PFSK-1 (cell line): ENCODE measurements at regions not wholly inside any gene's neighbourhood (a gene's known extent, or its start where the extent isn't known, plus 50 kb on each side); places are given as distances from the start of the nearest gene placed in this dataset.

Source experiments
- FOXP2 ChIP-seq: optimal IDR thresholded peaks from 2 replicates; pipeline ENCODE3; 2011; ENCODE audit warnings: borderline replicate concordance, control low read depth, inconsistent platforms; ENCODE audit not compliant: insufficient read depth; ENCODE audit errors: extremely low read length, extremely low read depth
- POLR2AphosphoS5 ChIP-seq: IDR thresholded peaks from 2 replicates; pipeline ENCODE4 v1.6.1; 2012; ENCODE audit warnings: low read depth, mild to moderate bottlenecking, control low read depth, low read length, moderate library complexity
- SIN3A ChIP-seq: IDR thresholded peaks from 2 replicates; pipeline ENCODE4 v1.6.1; 2012; ENCODE audit warnings: mild to moderate bottlenecking, low read length, moderate library complexity, borderline replicate concordance; ENCODE audit not compliant: insufficient read depth
- TAF1 ChIP-seq: IDR thresholded peaks from 2 replicates; pipeline ENCODE4 v1.6.1; 2012; ENCODE audit warnings: low read length, control low read depth, borderline replicate concordance; ENCODE audit not compliant: insufficient read depth
- TF ChIP-seq, protein P1 (sequence below), 2 experiments: IDR thresholded peaks; 2 replicates each; pipeline versions ENCODE4 v1.6.1 to v1.8.0; 2011 to 2012; ENCODE audit warnings: low read depth in 2 of 2, low read length in 2 of 2, control low read depth in 1 of 2, inconsistent platforms in 1 of 2, mild to moderate bottlenecking in 1 of 2, moderate library complexity in 1 of 2; ENCODE audit not compliant: insufficient read depth in 1 of 2

DNA sequence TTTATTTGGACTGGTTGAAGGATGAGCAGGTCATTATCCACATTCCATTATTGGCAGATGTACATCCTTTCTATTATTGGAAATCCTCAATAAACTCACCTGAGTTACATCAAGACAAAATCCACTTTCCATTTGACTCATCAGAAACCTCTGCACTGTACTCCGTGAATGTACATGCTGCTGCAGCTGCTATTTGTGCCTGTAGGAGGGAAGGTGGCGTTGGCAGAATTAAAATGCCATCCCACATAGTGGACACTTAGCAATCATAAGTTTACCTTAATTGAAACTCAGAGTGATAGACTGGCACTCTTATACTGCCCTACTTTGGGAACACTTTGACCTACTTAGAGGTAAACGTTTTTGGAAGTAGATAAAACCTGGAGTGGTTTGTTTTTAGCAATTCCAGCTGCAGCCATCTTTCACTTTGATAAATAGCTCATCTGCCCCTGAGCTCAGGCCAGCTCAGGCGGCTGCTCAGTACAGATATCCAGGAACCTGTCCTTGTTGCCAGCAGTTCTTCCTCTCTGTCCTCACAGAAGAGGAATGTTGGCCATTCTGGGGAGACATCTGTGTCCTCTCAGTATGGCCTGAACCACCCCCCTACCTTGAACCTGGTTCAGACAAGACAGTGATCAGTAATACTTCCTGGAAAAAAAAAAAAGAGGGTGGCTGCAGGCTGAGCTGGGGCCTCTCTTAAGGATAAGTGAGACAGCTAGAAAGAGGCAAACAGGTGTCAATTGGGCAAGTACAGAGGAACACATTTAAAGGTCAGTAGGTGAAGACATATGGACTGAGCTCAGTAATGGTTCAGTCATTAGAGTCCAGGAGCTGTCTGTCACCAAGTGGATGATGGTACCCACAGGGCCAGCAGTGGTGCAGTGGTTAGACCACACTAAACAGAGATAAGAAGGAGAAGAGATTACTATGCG lies 153.4 kb upstream of the UMPS start:
- TF ChIP-seq SIN3A = no peak
- TF ChIP-seq POLR2AphosphoS5 = no peak
- no peak for TF ChIP-seq TAF1
- TF ChIP-seq, protein P1, sequence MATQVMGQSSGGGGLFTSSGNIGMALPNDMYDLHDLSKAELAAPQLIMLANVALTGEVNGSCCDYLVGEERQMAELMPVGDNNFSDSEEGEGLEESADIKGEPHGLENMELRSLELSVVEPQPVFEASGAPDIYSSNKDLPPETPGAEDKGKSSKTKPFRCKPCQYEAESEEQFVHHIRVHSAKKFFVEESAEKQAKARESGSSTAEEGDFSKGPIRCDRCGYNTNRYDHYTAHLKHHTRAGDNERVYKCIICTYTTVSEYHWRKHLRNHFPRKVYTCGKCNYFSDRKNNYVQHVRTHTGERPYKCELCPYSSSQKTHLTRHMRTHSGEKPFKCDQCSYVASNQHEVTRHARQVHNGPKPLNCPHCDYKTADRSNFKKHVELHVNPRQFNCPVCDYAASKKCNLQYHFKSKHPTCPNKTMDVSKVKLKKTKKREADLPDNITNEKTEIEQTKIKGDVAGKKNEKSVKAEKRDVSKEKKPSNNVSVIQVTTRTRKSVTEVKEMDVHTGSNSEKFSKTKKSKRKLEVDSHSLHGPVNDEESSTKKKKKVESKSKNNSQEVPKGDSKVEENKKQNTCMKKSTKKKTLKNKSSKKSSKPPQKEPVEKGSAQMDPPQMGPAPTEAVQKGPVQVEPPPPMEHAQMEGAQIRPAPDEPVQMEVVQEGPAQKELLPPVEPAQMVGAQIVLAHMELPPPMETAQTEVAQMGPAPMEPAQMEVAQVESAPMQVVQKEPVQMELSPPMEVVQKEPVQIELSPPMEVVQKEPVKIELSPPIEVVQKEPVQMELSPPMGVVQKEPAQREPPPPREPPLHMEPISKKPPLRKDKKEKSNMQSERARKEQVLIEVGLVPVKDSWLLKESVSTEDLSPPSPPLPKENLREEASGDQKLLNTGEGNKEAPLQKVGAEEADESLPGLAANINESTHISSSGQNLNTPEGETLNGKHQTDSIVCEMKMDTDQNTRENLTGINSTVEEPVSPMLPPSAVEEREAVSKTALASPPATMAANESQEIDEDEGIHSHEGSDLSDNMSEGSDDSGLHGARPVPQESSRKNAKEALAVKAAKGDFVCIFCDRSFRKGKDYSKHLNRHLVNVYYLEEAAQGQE (IDR thresholded peaks at IDR 0.05; ENCODE audit: insufficient read depth in 1 of 2, low read depth in 2 of 2, low read length in 2 of 2) = no peak
- TF ChIP-seq FOXP2 = no peak
